Amygdala (tissue), 56 donors: ENCODE measurements at regions not wholly inside any gene's neighbourhood (a gene's known extent, or its start where the extent isn't known, plus 50 kb on each side); places are given as distances from the start of the nearest gene placed in this dataset.

Source experiments
- DNase-seq, 56 donors: peaks; one replicate each; lab custom pipeline; 2025; lab: John Stamatoyannopoulos, UW

DNA sequence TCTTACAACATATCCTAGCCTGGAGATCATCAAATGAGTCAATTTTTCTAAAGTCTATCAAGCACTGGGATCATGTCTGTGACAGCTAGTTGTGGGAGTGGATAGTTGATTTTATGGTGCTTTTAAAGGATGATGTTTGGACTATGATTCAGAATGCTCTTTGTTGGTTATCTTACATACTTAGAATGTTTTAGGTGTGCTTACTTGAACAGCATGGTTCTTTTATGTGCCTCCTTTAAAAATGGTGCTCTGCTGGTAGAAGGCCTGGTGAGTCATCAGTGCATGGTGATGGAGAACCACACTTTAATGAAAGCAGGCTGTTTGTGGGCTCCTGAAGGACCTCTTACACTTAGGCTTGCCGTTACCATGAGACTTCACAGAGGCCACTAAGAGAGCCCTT is 682.7 kb upstream of the FANCL start:
- DNase-seq, result no peak

DNA sequence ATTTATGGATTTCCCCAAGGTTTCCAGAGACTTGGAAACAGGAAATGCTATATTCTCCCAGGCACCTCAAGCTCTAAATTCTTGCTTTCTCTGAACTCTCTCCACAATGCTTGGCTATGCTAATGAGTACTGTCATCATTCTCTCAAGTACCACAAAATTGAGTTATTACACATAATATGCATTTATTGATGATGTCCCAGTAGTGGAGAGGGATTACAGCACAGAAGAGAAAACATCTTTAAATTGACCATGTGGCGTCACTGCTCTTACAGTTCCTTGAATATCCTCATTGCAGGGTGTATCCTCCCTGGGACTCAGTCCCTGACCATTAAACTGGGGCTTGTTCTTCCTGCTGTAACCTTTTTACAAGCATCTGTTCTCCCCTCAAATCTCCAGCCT is 681.1 kb upstream of the FANCL start:
- DNase-seq, result no peak

DNA sequence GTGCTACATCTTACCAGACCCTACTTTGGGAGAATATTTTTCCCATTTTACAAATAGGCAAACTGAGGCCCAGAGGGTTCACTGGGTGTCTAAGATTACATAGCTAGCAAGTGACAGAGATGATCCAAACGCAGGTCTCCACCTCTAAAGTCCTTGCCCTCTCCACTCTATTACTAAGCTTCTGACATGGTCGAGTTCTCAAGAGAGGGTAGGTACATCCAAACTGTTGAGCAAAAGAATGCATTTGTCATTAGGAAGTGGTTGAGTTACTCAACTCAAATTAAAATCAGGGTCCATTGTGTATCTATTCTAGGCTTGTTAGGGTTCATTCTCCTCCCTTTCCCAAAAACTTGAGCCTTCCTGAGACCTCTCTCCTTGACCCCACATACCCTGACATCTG is 680.6 kb upstream of the FANCL start:
- DNase-seq, result no peak

DNA sequence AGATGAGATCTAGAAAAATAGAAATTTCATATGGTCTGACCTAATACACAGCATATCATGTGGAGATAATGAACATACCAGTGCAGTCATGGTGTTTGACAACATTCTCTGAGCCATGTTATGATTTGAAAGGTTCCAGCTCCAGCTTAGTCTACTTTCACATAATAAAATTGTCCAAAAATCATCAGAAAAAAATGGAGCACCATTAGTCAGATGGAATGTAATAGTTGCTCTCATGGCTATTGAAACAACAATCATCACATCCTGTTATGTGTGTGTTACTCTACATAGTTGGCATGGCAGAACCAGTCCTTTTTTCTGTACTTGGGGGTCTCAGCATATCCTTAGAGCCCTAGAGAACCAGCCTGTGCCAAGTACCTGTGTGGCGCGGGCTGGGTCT is 678.9 kb upstream of the FANCL start:
- DNase-seq, result no peak

DNA sequence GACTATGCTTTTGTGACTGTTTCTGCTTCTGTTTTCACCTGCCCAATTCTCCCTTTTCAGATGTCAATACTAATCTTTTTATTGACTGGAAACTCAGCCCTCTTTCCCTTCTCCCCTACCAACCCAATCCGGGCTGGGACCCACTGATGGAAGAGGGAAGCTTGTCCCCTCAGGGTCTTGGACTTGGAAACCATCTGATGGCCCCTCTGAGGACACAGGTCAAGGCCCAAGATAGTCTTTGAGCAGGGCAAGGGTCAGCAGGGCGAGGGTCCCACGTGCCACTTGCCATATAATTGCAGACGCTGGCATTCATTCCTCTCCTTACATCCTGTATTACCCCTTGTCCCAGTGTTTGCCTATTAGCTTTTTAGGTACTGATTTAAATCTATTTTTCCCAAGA is 678.2 kb upstream of the FANCL start:
- DNase-seq, result no peak

DNA sequence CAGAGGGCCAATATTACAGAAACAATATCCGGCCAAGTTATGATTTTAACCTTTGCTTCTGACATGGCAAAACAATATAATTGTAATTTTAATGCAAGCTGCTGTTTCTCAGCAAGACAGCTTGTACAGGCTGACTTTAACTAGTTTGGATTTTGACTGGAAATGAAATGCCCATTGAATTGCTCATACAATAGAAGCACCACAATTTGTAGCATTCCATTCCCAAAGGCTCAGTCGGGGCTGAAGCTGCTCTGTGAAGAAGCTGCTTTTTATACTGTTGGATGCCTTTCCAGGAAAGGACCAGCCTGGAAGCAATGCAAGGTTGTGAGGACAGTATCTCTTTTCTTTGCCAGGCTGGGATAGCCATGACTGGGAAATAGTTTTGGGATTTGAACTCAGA is 677.0 kb upstream of the FANCL start:
- DNase-seq, result no peak

DNA sequence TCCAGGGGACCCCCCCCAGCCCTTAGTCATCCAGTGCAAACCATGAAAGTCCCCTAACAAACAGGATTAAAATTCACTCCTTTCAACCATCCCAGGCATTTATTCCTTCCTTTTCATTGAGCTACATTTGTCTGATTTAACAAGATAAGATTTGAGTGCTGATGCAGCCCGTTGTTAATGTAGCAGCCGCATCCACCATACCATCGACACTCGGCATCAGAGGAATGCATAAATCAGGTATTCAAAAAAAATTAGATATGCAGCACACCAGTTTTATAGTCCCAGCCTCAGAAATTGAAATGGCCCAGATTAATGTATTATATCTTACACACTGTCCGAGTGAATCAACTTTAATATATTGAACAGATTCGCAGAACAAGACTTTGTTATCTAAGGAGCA is 676.5 kb upstream of the FANCL start:
- DNase-seq, result no peak

DNA sequence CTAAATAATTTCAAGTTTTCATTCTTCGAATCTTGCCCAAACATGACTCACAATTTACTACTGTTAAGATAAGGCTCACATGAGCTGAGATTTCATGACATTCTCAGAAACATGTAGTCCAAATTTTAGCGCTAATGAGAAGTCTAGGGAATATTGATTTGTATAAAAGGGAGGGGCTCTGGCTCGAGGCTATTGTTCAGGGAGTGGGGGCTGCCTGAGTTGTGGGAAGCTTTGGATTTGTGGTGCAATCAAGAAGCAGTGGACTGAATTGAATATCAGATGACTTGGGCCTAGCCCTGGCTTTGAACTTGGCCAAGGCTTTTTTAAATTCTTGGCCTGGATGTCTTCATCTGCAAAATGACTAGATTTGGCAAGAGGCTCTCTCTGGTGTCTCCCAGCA is 674.9 kb upstream of the FANCL start:
- no peak for DNase-seq

DNA sequence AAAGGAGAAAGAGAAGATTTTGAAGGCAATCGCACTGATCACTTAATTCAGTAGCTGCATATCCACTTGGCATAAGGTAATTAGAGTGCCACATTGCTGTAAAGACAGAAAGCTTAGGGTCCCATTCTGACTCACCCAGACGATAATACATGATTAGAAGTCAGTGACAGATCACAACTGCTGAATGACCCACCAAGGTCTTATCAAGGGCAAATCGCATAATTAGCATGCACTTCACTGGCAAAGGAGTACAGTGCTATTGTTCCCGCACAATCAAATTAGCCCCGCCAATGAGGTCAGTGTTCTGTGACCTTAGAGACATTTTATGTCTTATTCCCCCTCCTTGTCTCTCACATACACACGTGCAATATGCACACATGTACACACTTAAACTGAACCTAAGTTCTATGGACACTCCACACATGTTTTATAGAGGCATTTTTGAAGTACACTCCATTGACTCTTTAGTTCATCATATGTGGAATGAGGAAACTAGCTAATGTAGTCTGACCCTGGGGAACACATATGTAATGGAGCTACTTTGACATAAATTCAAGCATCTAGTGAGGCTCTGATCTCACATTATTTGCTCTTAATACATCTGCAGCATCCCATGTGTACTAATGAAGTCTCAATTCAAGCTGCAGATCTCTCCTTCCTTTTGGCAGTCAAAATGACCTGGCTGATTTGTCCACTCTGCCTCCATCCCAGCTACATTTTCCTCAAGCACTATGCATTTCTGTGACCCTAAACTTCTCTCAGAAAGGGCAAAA is 673.8 kb upstream of the FANCL start:
- DNase-seq, result no peak

DNA sequence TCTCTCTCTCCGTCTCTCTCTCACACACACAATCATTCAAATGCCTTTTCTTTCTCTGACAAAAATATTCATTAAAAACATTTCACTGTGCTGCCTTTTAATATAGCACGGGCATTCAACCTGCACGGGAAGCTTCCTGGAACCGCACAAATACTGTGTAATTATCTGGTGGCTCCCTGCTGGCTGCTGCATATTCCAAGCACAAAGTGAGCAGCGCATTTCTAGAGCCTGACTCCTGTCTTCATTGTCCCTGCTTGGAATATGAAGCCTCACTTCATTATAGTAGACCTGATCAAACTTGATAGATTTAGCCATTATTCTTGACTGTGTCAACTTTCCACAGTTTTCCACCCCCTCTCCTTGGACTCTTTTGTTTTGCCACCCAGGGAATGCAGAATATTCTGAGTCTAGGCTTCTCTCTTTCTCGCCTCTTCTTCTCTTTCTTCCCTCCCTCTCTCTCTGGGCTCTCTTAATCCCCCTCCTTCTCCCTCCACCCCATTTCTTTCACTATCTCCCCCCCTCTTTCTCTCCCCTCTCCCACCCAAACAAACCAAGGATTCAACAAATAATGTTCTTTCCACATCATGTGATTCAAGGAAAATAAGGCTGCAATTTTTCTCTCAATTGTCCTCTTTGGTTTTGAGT is 672.1 kb upstream of the FANCL start:
- DNase-seq, result no peak

DNA sequence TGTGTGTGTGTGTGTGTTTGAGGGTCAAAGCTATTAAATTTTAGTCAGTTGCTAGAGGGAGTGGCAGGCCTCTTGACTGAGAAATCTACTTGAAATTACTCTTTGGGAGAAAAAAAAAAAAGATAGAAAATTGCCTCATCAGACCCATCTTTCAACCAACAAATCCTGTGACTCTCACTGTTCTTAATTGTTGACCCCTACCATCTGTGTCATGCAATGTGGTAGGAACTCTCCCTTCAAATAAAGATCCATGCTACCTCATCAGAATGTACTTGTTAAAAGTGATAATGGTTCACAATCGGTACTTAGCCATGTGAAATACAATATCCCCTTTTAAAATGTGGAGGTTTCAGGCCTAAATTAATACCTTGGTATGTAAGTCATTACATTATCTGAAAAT is 670.8 kb upstream of the FANCL start:
- no peak for DNase-seq

DNA sequence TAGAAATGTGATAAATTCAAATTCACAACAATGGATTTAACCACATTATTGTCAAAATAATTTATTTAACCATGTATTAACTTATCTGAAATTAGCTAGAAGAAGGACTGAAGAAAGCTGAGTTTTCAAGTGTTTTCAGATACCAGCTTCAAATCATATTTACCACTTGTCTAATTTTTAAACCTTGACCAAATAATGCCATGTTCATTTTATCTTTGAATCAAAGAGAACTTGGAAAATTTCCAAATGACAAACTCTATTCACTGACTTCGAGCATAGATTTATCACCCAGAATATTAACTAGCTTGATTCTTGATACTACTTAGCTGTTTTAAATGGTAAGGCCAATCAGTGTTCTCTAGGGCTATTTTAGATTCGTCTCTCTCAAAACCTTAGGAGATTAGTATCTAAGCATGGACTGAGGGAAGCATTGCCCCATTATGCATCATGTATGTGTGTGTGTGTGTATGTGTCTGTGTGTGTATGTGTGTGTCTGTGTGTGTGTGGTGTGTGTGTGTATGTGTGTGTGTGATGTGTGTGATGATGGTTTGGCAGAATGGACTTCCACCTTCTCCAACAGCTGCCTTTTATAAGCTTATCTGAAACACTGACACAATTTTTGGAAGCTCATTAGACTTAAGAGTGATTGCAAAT is 667.5 kb upstream of the FANCL start:
- no peak for DNase-seq

DNA sequence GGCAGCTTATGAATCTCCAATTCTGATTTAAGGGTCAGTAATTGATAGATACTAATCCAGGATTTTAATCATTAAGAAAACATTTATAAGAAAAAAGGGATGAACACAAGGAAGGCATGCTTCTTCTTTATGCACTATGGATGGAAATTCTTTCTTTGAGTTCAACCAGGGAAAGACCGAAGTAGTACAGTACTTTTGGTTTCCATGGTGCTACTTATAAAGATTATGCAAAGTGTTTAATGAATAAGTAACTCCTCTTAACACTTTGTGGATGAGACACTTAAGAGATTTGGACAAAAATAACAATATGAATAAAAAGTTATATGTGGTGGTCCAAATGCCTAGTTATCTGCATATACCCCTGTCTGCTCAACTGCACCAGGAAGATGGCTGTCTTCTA is 666.5 kb upstream of the FANCL start:
- DNase-seq, result no peak

DNA sequence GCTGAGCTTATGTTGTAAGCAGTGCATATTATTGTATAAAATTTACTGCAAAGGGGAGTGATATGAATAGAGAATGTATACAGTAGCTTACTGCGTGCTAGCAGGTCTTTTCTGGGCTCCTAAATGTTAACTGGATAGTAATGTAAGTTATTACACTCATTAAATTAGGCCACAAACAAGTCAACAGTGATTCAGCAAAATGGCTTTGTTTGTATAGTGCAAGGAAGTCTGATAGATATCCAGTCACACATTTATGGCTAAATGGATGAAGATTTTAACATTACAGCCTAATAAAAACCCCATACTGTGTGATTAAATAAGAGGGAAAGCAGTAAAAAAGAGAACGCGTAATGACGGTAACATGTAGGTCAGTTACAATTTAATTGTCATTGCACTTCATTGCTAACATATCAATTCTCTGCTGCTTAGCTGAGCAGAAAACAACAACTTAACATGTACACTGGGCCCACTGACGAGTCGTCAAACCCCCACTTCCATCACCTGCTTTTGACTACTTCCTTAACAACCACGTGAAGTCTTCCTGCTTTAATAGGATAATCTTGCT is 665.0 kb upstream of the FANCL start:
- DNase-seq, result no peak

DNA sequence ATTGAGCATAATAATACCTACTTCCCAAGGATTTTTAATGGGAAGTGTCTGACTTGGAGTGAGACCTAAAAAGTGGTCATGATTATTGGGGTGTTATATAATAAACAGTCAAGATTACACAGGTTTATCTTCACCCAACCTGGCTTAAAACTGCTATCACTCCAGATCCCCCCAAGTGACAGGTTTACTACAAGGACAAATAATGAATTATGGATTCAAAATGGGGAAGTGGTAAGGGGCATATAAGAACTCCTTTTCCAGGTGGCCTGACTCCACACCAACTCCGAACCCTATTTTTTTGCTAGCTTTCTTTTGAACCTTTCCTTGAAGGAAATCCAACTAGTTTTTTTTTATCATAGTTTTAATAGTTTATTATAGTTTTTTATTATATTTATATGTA is 663.0 kb upstream of the FANCL start:
- DNase-seq, result no peak

DNA sequence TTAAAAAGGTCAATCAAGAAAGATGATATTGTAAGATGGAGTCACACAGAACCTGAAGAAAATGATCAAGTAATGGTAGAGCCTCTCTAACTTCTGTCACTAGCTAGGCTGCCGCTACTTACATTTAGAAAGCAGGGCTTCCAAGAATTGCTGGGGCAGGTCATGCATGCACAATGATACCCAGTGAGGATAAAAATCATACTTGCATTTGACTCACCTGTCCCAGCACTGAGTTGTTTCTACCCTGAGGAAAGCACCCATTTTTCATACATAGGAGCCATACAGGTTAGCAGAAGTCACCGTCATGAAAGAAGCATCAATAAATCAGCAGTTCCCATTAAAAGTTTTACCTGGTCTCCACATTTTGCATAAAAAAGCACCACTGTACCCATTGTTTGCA is 662.3 kb upstream of the FANCL start:
- DNase-seq, result no peak

DNA sequence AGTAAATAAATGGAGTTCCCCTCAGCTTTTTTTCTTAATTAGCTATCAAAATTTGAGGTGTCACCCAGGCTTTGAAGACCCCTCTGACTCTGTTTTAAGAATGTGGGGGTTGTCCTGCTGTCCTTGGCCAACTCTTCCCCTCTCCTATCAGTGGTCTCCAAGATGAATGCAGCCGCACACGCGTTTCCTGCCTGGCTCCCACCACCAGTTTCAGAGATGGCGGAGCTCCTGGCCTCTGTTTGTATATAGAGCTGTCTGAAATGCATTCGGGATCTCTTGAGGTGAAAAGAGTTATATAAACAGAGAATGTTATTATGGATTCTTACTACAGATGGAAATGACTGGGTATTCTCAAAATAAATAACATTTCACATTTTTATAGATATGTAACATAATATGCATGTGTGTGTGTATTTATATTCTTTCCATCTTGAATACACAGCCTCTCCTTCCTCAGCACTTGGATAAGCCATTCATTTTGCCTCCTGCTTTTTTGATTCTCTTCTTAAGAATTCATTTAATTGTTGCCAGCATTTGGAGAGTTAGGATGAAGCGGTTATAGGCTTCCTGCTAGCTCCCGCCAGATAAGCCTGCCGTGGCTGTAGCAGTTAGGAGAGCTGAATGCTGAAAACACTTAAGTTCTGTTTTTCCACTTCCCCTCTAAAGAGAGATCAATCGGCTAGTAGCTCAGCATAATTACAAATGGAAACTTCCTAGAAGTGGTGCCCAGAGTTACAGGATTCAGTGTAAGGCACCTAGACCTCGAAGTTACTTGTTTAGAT is 659.3 kb upstream of the FANCL start:
- DNase-seq, result no peak

DNA sequence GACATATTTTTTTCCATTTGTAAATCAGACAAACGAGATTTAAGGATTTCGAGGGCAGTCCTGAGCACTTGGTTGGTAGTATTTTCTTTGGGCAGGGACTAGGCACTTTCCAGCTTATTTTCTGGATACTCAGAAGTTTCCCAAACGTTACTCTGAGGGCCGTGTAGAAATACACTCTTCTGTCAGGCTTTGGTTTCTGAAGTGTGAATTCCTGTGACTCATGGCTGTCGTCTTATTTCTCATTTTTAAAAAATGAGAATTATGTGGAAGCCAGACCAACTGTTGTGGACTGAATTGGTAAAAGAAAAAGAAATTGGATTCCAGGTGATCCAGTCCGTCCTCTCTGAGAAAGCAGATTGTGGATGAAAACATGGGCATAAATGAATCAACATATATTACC is 658.6 kb upstream of the FANCL start:
- DNase-seq, result no peak

DNA sequence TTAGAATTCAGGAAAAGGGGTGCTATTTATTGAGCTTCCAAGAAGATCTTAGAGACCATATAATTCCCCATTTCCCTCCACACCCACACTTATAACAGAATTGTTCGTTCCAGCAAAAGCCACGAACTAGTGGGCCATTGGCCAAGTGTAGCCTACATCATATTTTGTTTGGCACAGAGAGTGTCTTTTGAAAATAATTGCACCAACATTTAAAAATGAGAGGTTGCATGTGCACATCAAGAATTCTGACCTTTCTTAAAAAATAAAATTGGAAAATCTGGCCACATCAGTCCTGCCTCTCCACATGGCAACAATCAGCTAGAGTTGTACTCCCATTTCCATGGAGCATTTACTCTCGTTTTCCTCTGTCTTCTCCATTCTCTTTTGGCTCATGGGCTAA is 655.5 kb upstream of the FANCL start:
- DNase-seq, result no peak

DNA sequence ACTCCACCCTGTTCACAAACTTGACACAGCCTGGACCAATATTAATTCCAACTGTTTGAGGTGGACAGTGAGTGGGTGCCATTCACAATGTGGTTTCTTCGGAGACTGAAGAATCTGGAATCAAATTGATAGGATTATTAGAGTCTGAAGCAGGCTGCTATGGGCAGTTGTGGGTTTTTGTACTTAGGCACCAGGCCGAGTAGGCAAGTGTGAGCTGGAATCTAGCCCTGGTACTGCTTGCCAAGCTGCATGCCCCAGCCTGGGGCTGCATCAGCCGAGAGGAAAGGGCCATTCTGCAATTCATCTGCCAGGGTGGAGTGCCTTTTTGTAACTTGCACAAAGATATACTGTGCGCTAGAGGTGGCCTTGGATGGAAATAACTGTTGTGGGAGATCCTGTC is 654.7 kb upstream of the FANCL start:
- DNase-seq, result peak in 6 of 56 donors; percentile 0 to 13 (median 4)
